EH (cell line): ENCODE measurements at regions not wholly inside any gene's neighbourhood (a gene's known extent, or its start where the extent isn't known, plus 50 kb on each side); places are given as distances from the start of the nearest gene placed in this dataset.
A peak's percentile ranks its signal among the peaks of the same experiment; 100 is the strongest.
"Not testable (repeated sequence)": the region's sequence is repeated elsewhere in the genome, so short reads cannot be mapped to it uniquely, and the experiment has no call there.

ENCODE experiments used
- DNase-seq: peaks from one replicate; pipeline ENCODE4 v3.0.0-alpha.2; 2015; ENCODE audit warnings: low read depth

GRCh38 chr18:46229641-46230040 lies 125.5 kb downstream of the HAUS1 start:
- DNase-seq: not testable (repeated sequence)

- DNase-seq: no peak
These were observed 132.0 kb downstream of the HAUS1 start for GRCh38 chr18:46236156-46236555.

GRCh38 chr18:46237891-46238290 lies 133.7 kb downstream of the HAUS1 start:
- no peak for DNase-seq

DNA sequence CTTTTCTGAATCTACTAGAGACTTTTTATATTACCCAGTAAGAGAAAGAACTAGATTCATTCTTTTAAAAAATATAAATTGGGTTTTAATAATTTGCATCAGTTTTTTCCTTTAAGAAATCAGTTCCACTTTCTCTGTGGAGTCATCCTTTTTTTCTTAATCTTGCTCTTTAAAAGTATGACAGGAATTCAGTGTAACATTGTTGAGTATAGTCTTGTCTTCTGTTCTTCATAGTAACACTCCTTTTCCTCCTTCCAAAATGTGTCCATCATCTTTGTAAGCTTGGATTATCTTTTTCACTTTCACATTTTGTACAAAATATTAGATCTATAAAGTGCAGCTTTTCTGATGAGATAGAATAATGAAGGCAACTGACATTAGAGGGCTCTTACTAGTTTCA lies 135.4 kb downstream of the HAUS1 start:
- DNase-seq: peak; percentile 30

- DNase-seq: no peak
These were observed 135.8 kb downstream of the HAUS1 start for GRCh38 chr18:46239998-46240397.

- not testable (repeated sequence) for DNase-seq
These were observed 137.2 kb downstream of the HAUS1 start for GRCh38 chr18:46241393-46241792.

DNA sequence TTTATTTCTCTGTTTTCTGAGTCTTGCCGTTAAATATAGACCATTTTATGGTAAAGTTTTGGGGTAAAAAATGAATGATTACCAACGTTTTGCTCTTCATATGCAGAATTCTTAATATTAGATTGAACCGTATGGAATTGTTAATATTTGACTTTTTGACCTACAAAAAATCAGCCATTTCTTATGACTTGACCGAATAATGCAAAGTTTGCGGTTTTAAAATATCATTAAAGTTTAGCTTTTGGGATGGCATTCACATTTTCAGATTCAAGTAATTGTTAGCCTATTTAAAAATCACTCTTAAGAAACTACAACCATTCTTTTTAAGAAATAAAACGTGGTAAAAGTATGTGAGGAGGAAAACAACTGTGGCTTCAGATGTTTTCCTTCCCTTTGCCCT lies 138.0 kb downstream of the HAUS1 start:
- no peak for DNase-seq

DNA sequence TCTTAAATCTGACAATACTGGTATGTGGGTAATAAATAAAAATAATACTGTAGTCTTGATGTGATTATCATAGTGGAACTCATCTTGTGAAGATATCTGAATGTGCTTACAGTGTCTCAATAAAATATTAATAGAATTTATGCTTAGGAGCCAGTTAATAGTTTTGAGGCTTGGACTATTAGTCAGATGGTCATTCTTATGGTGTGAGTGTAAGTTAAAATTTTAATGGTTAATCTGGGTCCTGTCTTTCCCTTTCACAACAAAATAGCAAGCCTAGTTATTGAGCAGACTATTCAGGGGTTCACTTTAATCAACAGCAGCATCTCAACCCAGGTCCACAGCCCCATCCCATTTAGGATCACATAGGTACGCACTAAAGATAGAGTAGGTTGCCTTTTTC lies 138.9 kb downstream of the HAUS1 start:
- DNase-seq: peak; percentile 47

- no peak for DNase-seq
These were observed 139.5 kb downstream of the HAUS1 start for GRCh38 chr18:46243673-46244072.

GRCh38 chr18:46246101-46246500 lies 141.9 kb downstream of the HAUS1 start:
- no peak for DNase-seq

DNA sequence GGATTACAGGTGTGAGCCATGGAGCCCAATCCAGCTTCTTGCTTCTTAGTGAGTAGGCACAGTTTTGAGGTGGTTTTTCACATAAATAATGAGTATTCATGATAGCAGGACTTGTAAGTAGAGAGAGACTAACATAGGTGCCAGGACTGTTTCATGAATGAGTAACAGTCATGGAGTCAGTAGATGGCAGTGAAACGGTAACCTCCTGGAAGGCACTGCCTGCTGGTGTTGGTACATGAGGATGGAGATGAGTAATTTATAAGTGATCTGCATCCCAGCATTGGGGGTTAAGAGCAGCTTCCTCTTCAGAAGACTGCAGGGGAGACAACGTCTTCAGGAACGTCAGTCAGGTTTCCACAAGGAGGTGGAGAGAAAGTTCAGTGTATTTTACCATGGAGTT lies 143.8 kb downstream of the HAUS1 start:
- DNase-seq: no peak

DNA sequence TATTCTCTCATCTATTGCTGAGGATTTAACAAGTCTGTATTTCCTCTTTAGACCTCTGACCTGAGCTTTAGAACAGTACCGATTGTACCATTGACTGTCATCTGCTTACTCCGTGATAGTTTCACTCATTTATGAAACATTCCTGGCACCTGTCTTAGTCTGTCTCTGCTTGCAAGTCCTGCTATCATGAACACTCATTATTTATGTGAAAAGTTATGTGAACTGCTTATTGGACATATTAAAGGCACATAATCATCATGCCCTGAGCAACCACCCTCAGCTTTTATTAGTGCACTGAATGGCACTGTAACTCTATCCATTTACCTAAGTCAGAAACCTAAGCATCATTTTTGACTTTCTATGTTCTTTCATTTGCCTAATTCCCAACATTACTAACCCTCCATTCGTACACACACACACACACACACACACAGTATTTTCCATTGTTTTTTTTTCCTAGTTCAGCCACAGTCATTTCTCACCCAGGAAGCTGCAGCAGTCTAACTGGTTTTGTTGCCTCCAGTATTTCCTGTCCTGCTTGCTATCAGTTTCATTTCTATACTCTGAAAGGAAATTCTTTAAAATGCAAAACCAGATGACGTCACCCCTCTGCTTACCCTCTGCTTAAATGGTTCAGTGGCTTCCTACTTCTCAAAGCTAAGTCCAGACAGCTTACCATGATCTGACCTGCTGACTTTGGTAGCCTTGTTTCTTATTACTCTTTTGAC lies 146.1 kb downstream of the HAUS1 start:
- peak; percentile 93 for DNase-seq

GRCh38 chr18:46250812-46251173 lies 146.6 kb downstream of the HAUS1 start:
- no peak for DNase-seq

GRCh38 chr18:46252759-46253158 lies 148.6 kb downstream of the HAUS1 start:
- no peak for DNase-seq

DNA sequence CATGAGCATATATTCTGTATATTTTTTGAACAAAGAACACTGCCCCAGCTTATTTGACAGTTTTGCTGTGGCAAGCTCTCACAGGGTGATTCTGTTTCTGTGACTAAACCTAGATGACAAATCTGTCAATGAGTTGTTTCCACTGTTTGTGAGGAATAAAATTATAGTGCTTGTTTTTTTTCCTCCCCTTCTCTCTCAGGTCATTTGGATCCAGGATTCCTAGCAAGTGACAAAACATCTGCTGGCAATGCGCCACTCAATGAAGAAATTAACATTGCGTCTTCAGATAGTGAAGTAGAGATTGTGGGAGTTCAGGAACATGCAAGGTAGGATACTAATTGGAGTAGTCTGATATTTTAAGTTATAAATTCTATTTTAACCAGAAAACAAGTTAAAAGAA lies 149.3 kb downstream of the HAUS1 start:
- peak; percentile 66 for DNase-seq

- no peak for DNase-seq
These were observed 151.9 kb downstream of the HAUS1 start for GRCh38 chr18:46256078-46256477.

- DNase-seq: no peak
These were observed 153.2 kb downstream of the HAUS1 start for GRCh38 chr18:46257366-46257765.

- peak; percentile 93 for DNase-seq
These were observed 156.1 kb downstream of the HAUS1 start for GRCh38 chr18:46260016-46260878.

DNA sequence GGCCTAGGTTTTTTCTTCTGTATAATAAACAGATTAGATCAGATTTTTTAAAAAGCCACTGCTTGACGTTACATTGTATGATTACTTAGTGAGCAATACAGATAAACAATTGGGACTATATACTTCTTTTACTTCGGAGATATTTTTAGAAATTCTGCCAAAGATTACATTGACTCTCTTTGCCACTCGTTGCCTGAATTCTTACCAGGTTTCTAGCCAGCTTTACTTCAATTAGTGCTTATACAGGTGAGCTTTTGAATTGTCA lies 156.6 kb downstream of the HAUS1 start:
- DNase-seq: peak; percentile 39

GRCh38 chr18:46261799-46262198 lies 157.6 kb downstream of the HAUS1 start:
- DNase-seq: peak; percentile 49

GRCh38 chr18:46262856-46263255 lies 158.7 kb downstream of the HAUS1 start:
- no peak for DNase-seq

DNA sequence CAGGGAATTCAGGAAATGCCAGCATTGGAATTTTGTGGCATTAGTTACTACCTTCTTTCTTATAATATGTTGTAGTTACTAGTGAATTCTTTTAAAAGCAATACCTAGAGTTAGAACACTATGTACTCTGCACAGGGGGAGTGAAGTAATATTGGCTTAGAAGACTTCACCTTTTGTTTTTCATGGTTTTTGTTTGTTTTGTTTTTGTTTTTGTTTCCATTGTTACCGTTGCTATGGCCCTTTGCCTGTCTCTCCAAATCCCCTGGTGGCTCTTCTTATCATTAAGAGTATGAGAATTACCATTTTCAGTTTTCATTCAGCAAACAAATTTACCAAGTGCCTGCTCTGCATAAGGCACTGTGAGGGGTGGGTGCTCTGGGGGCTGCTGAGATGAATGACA lies 160.1 kb downstream of the HAUS1 start:
- peak; percentile 22 for DNase-seq
